IMR-90 (cell line): ENCODE measurements at regions not wholly inside any gene's neighbourhood (a gene's known extent, or its start where the extent isn't known, plus 50 kb on each side); places are given as distances from the start of the nearest gene placed in this dataset.
"Not testable (repeated sequence)": the region's sequence is repeated elsewhere in the genome, so short reads cannot be mapped to it uniquely, and the experiment has no call there.

Experiments
- ATAC-seq: fragments of 200-7000 bp; cut with Tn5 transposase; 2 replicates; pipeline ENCODE4 v1.9.1; 2020; ENCODE audit warnings: low read depth, mild to moderate bottlenecking, moderate library complexity
- BruUV-seq: library from RNA; stranded (reverse); fragments of 400-500 nt; replicated peaks from 2 replicates; lab custom pipeline; 2021; lab: Mats Ljungman, UMichigan
- CTCF ChIA-PET: fragments of 300-600 bp; formaldehyde crosslinking; extraction: SDS; loops from one replicate; lab custom pipeline; 2021; ENCODE audit warnings: antibody characterized with exemption; lab: Yijun Ruan, JAX
- POLR2A ChIA-PET: fragments of 300-600 bp; sonication (Branson Sonifier 250); formaldehyde crosslinking; loops from one replicate; lab custom pipeline; 2022; ENCODE audit warnings: antibody characterized with exemption; ENCODE audit not compliant: unreplicated experiment; lab: Charles Lee
- DNase-seq: peaks from one replicate; pipeline ENCODE4 v3.0.0; 2013
- H2AFZ ChIP-seq: replicated peaks from 2 replicates; pipeline ENCODE3; 2013; ENCODE audit warnings: low read length, mild to moderate bottlenecking; ENCODE audit not compliant: poor library complexity
- H2AK5ac ChIP-seq: 2 replicates; pipeline ENCODE4 v1.6.1; 2013; ENCODE audit warnings: low read depth, low read length, inconsistent platforms
- H2AK9ac ChIP-seq: replicated peaks from 2 replicates; pipeline ENCODE3; 2013; ENCODE audit warnings: mild to moderate bottlenecking, low read depth, low read length, moderate library complexity; ENCODE audit not compliant: poor library complexity
- H2BK120ac ChIP-seq: 2 replicates; pipeline ENCODE4 v1.6.1; 2013; ENCODE audit warnings: low read depth, low read length, inconsistent platforms
- H2BK15ac ChIP-seq: 3 replicates; pipeline ENCODE4 v1.6.1; 2013; ENCODE audit warnings: low read depth, low read length, inconsistent platforms
- H2BK20ac ChIP-seq: 2 replicates; pipeline ENCODE4 v1.6.1; 2013; ENCODE audit warnings: low read depth, mild to moderate bottlenecking, inconsistent platforms, low read length, moderate library complexity
- H2BK5ac ChIP-seq: 2 replicates; pipeline ENCODE4 v1.6.1; 2013; ENCODE audit warnings: mild to moderate bottlenecking, low read depth, low read length, inconsistent platforms; ENCODE audit not compliant: poor library complexity, severe bottlenecking
- H3K14ac ChIP-seq: replicated peaks from 2 replicates; pipeline ENCODE4 v1.6.1; 2013; ENCODE audit warnings: low read depth, low read length, inconsistent platforms
- H3K18ac ChIP-seq: 2 replicates; pipeline ENCODE4 v1.6.1; 2013; ENCODE audit warnings: low read depth, low read length, control low read depth
- H3K23ac ChIP-seq: 2 replicates; pipeline ENCODE4 v1.6.1; 2013; ENCODE audit warnings: low read depth, low read length, inconsistent platforms
- H3K27ac ChIP-seq: 2 replicates; pipeline ENCODE4 v1.5.1; 2013; ENCODE audit warnings: mild to moderate bottlenecking, control low read depth, low read length; ENCODE audit not compliant: insufficient read depth
- H3K27me3 ChIP-seq: 2 replicates; pipeline ENCODE4 v1.6.1; 2013; ENCODE audit warnings: low read length; ENCODE audit not compliant: control insufficient read depth, insufficient read depth
- H3K36me3 ChIP-seq: 2 replicates; pipeline ENCODE4 v1.6.1; 2013; ENCODE audit warnings: low read length, mixed read lengths; ENCODE audit not compliant: control insufficient read depth, insufficient read depth
- H3K4ac ChIP-seq: 2 replicates; pipeline ENCODE4 v1.6.1; 2013; ENCODE audit warnings: low read depth, low read length, inconsistent platforms
- H3K4me1 ChIP-seq: 2 replicates; pipeline ENCODE4 v1.6.1; 2013; ENCODE audit warnings: low read length, mixed read lengths; ENCODE audit not compliant: control insufficient read depth, insufficient read depth
- H3K4me2 ChIP-seq: 2 replicates; pipeline ENCODE4 v1.6.1; 2013; ENCODE audit warnings: low read depth, mild to moderate bottlenecking, control low read depth, low read length, moderate library complexity
- H3K4me3 ChIP-seq: 2 replicates; pipeline ENCODE4 v1.5.1; 2013; ENCODE audit warnings: low read depth, mild to moderate bottlenecking, control low read depth, low read length, moderate library complexity; ENCODE audit not compliant: insufficient read depth
- H3K56ac ChIP-seq: 2 replicates; pipeline ENCODE4 v1.6.1; 2013; ENCODE audit warnings: low read length, inconsistent platforms; ENCODE audit not compliant: insufficient read depth; ENCODE audit errors: extremely low read depth
- H3K79me1 ChIP-seq, 2 experiments: 2 replicates each; pipeline ENCODE4 v1.6.1; 2013; ENCODE audit warnings: low read length in 2 of 2, inconsistent platforms in 1 of 2, low read depth in 1 of 2
- H3K9ac ChIP-seq: 2 replicates; pipeline ENCODE4 v1.6.1; 2013; ENCODE audit warnings: low read depth, low read length, control low read depth
- H3K9me1 ChIP-seq: 2 replicates; pipeline ENCODE4 v1.6.1; 2013; ENCODE audit warnings: low read length, inconsistent platforms; ENCODE audit not compliant: insufficient read depth
- H3K9me3 ChIP-seq: 2 replicates; pipeline ENCODE4 v1.6.1; 2013; ENCODE audit warnings: low read length; ENCODE audit not compliant: control insufficient read depth, insufficient read depth
- H4K20me1 ChIP-seq: 2 replicates; pipeline ENCODE4 v1.6.1; 2013; ENCODE audit warnings: low read length, inconsistent platforms; ENCODE audit not compliant: insufficient read depth
- H4K5ac ChIP-seq: 2 replicates; pipeline ENCODE4 v1.6.1; 2013; ENCODE audit warnings: mild to moderate bottlenecking, low read depth, low read length, control low read depth
- H4K8ac ChIP-seq, 2 experiments: 2 replicates each; pipeline ENCODE4 v1.6.1; 2013; ENCODE audit warnings: low read depth in 2 of 2, low read length in 2 of 2, control low read depth in 1 of 2, inconsistent platforms in 1 of 2
- H4K91ac ChIP-seq: 2 replicates; pipeline ENCODE4 v1.6.1; 2013; ENCODE audit warnings: low read depth, low read length, inconsistent platforms; ENCODE audit not compliant: insufficient read depth
- WGBS, 2 experiments: methylation state at CpG; one replicate each; pipeline versions ENCODE4 v1.1.5 to v1.1.7; 2013; ENCODE audit warnings: missing lambda C conversion rate in 2 of 2; ENCODE audit not compliant: insufficient read length in 1 of 2; ENCODE audit errors: extremely low coverage in 2 of 2; 5-methylcytosine and 5-hydroxymethylcytosine counted together
- dilution Hi-C: fragments of 300-500 bp; cut with HindIII; formaldehyde crosslinking; loops from one replicate; pipeline ENCODE4 v1.14.3; 2018; ENCODE audit warnings: low sequenced_read_pairs; ENCODE audit not compliant: unreplicated experiment
- in situ Hi-C: fragments of 300-500 bp; cut with MboI; formaldehyde crosslinking; loops from 3 replicates; pipeline ENCODE4 v1.14.3; 2019; ENCODE audit warnings: low sequenced_read_pairs, inconsistent platforms, mixed read lengths
- intact Hi-C: fragments of 100-400 bp; cut with micrococcal nuclease; formaldehyde crosslinking; loops from 2 replicates; pipeline ENCODE4 v1.10.0; 2022

- H3K27ac ChIP-seq, H3K4me2 ChIP-seq, CTCF ChIA-PET, H4K20me1 ChIP-seq, H2BK15ac ChIP-seq, H2AK9ac ChIP-seq, POLR2A ChIA-PET, H3K36me3 ChIP-seq, ATAC-seq, H3K9me1 ChIP-seq, H4K8ac ChIP-seq, H2AFZ ChIP-seq, H2AK5ac ChIP-seq, H3K9ac ChIP-seq, H3K14ac ChIP-seq, intact Hi-C loops, H2BK120ac ChIP-seq, H4K5ac ChIP-seq, BruUV-seq, H4K91ac ChIP-seq, H3K4me3 ChIP-seq, DNase-seq, H3K4ac ChIP-seq, in situ Hi-C loops, H3K79me1 ChIP-seq, H3K18ac ChIP-seq, H3K27me3 ChIP-seq, dilution Hi-C loops, H3K23ac ChIP-seq, H3K4me1 ChIP-seq, H3K56ac ChIP-seq, H2BK20ac ChIP-seq, H2BK5ac ChIP-seq: not testable (repeated sequence)
- peaks cover 10% of the 10 kb centered on the region; the same call in 1 of the 2 replicates for H3K9me3 ChIP-seq
- no CpG with 5 or more reads among the region's 3 CpGs for WGBS, 2 experiments
These were observed 474.9 kb downstream of the TMEM121 start for GRCh38 chr14:106001277-106001676.
